Chondrocyte (in vitro differentiated cells): ENCODE measurements at regions not wholly inside any gene's neighbourhood (a gene's known extent, or its start where the extent isn't known, plus 50 kb on each side); places are given as distances from the start of the nearest gene placed in this dataset.

Experiments
- DNase-seq: peaks from one replicate; pipeline ENCODE4 v3.0.0; 2021; ENCODE audit warnings: mixed read lengths, low spot score
- H3K27ac Mint-ChIP-seq: one replicate; pipeline ENCODE4 v1.8.0; 2021; ENCODE audit warnings: mild to moderate bottlenecking, moderate library complexity, mixed read lengths; ENCODE audit not compliant: unreplicated experiment
- H3K27me3 Mint-ChIP-seq: 2 replicates; pipeline ENCODE4 v1.8.0; 2021; ENCODE audit warnings: low read depth, mixed read lengths
- H3K36me3 Mint-ChIP-seq: 2 replicates; pipeline ENCODE4 v1.8.0; 2021; ENCODE audit warnings: low read depth, mixed read lengths
- H3K4me1 Mint-ChIP-seq: 2 replicates; pipeline ENCODE4 v1.8.0; 2021; ENCODE audit warnings: low read depth, mild to moderate bottlenecking, mixed read lengths
- H3K4me3 Mint-ChIP-seq: one replicate; pipeline ENCODE4 v1.8.0; 2021; ENCODE audit warnings: mild to moderate bottlenecking, moderate library complexity, mixed read lengths; ENCODE audit not compliant: unreplicated experiment
- H3K9me3 Mint-ChIP-seq: 2 replicates; pipeline ENCODE4 v1.8.0; 2021; ENCODE audit warnings: low read depth, mixed read lengths
- CTCF ChIP-seq: fragments of 200-600 bp; sonication (generic); IDR thresholded peaks from 2 replicates; pipeline ENCODE4 v1.5.0; 2021; ENCODE audit warnings: antibody characterized with exemption, mild to moderate bottlenecking, moderate library complexity

GRCh38 chr12:115382681-115383080 lies 698.7 kb upstream of the TBX3 start:
- Mint-ChIP-seq H3K36me3 (no peaks in the 10 kb centered on the region), H3K27me3 (peaks cover 30% of the 10 kb centered on the region)
- DNase-seq: no peak

GRCh38 chr12:115380546-115381120 lies 696.7 kb upstream of the TBX3 start:
- H3K4me3 Mint-ChIP-seq: no peak overlapping the region
- H3K9me3 Mint-ChIP-seq: no peaks in the 10 kb centered on the region
- H3K27ac Mint-ChIP-seq: no peak overlapping the region
- H3K36me3 Mint-ChIP-seq: no peaks in the 10 kb centered on the region
- TF ChIP-seq CTCF: no peak
- peaks cover 26% of the 10 kb centered on the region for H3K27me3 Mint-ChIP-seq
- DNase-seq: no peak
- peaks cover 8% of the 10 kb centered on the region for H3K4me1 Mint-ChIP-seq

More at GRCh38 chr12:115382681-115383080, 698.7 kb upstream of the TBX3 start:
- no peaks in the 10 kb centered on the region for H3K9me3 Mint-ChIP-seq
- no peak overlapping the region for H3K27ac Mint-ChIP-seq
- no peak overlapping the region for H3K4me3 Mint-ChIP-seq
- TF ChIP-seq CTCF: no peak
- peaks cover 6% of the 10 kb centered on the region for H3K4me1 Mint-ChIP-seq

GRCh38 chr12:115378291-115378690 lies 694.3 kb upstream of the TBX3 start:
- peaks cover 17% of the 10 kb centered on the region for H3K4me1 Mint-ChIP-seq
- H3K27me3 Mint-ChIP-seq: peaks cover 25% of the 10 kb centered on the region
- no peaks in the 10 kb centered on the region for H3K9me3 Mint-ChIP-seq
- DNase-seq: no peak
- H3K36me3 Mint-ChIP-seq: no peaks in the 10 kb centered on the region
- H3K4me3 Mint-ChIP-seq: no peak overlapping the region
- H3K27ac Mint-ChIP-seq: no peak overlapping the region
- no peak for TF ChIP-seq CTCF

GRCh38 chr12:115377779-115378178 lies 693.8 kb upstream of the TBX3 start:
- no peaks in the 10 kb centered on the region for H3K9me3 Mint-ChIP-seq
- peaks cover 25% of the 10 kb centered on the region for H3K27me3 Mint-ChIP-seq
- H3K4me1 Mint-ChIP-seq: peaks cover 15% of the 10 kb centered on the region
- H3K36me3 Mint-ChIP-seq: no peaks in the 10 kb centered on the region
- no peak overlapping the region for H3K4me3 Mint-ChIP-seq
- no peak for TF ChIP-seq CTCF
- no peak overlapping the region for H3K27ac Mint-ChIP-seq
- no peak for DNase-seq

GRCh38 chr12:115377230-115377629 lies 693.3 kb upstream of the TBX3 start:
- TF ChIP-seq CTCF: no peak
- DNase-seq: no peak

More at GRCh38 chr12:115377230-115377629, 693.3 kb upstream of the TBX3 start:
- H3K27me3 Mint-ChIP-seq: peaks cover 22% of the 10 kb centered on the region
- H3K4me1 Mint-ChIP-seq: peaks cover 12% of the 10 kb centered on the region
- H3K4me3 Mint-ChIP-seq: no peak overlapping the region
- H3K27ac Mint-ChIP-seq: no peak overlapping the region
- H3K36me3 Mint-ChIP-seq: no peaks in the 10 kb centered on the region
- no peaks in the 10 kb centered on the region for H3K9me3 Mint-ChIP-seq
